Neural progenitor cell (in vitro differentiated cells): ENCODE measurements at regions not wholly inside any gene's neighbourhood (a gene's known extent, or its start where the extent isn't known, plus 50 kb on each side); places are given as distances from the start of the nearest gene placed in this dataset.

Experiments
- DNase-seq: peaks from one replicate; pipeline ENCODE4 v3.0.0-alpha.2; 2016; ENCODE audit warnings: low spot score
- H2AFZ ChIP-seq: fragments of 200-600 bp; sonication (generic); replicated peaks from 2 replicates; pipeline ENCODE4 v1.6.1; 2016; ENCODE audit warnings: antibody characterized with exemption
- H3F3A ChIP-seq: fragments of 200-600 bp; sonication (generic); 2 replicates; pipeline ENCODE4 v1.6.1; 2016; ENCODE audit warnings: antibody characterized with exemption, low read depth
- H3K27ac ChIP-seq: fragments of 200-600 bp; sonication (generic); 2 replicates; pipeline ENCODE4 v1.5.1; 2016; ENCODE audit warnings: mild to moderate bottlenecking
- H3K27me3 ChIP-seq: fragments of 200-600 bp; sonication (generic); 2 replicates; pipeline ENCODE4 v1.6.1; 2016; ENCODE audit warnings: mild to moderate bottlenecking, moderate library complexity
- H3K36me3 ChIP-seq: fragments of 200-600 bp; sonication (generic); 2 replicates; pipeline ENCODE4 v1.5.1; 2016
- H3K4me1 ChIP-seq: fragments of 200-600 bp; sonication (generic); 2 replicates; pipeline ENCODE4 v1.6.1; 2016; ENCODE audit warnings: mixed run types
- H3K4me2 ChIP-seq: fragments of 200-600 bp; sonication (generic); 2 replicates; pipeline ENCODE4 v1.6.1; 2016
- H3K4me3 ChIP-seq: fragments of 200-600 bp; sonication (generic); 2 replicates; pipeline ENCODE4 v1.5.1; 2016
- H3K79me2 ChIP-seq: fragments of 200-600 bp; sonication (generic); 2 replicates; pipeline ENCODE4 v1.6.1; 2016; ENCODE audit warnings: low read depth
- H3K9ac ChIP-seq: fragments of 200-600 bp; sonication (generic); 2 replicates; pipeline ENCODE4 v1.6.1; 2016
- H3K9me3 ChIP-seq: fragments of 200-600 bp; sonication (generic); 2 replicates; pipeline ENCODE4 v1.5.1; 2016; ENCODE audit warnings: low read depth
- H4K20me1 ChIP-seq: fragments of 200-600 bp; sonication (generic); 2 replicates; pipeline ENCODE4 v1.6.1; 2016; ENCODE audit warnings: low read depth
- H3K27ac Mint-ChIP-seq: 3 replicates; pipeline ENCODE4 v1.8.0; 2021; ENCODE audit warnings: mixed read lengths
- H3K27me3 Mint-ChIP-seq: 2 replicates; pipeline ENCODE4 v1.8.0; 2022; ENCODE audit warnings: low read depth, mild to moderate bottlenecking, inconsistent platforms, moderate library complexity, mixed read lengths; ENCODE audit not compliant: insufficient read depth
- H3K36me3 Mint-ChIP-seq: 3 replicates; pipeline ENCODE4 v1.8.0; 2021; ENCODE audit warnings: mixed read lengths
- H3K4me1 Mint-ChIP-seq: 3 replicates; pipeline ENCODE4 v1.8.0; 2021; ENCODE audit warnings: mixed read lengths
- H3K4me3 Mint-ChIP-seq: 3 replicates; pipeline ENCODE4 v1.8.0; 2021; ENCODE audit warnings: mild to moderate bottlenecking, moderate library complexity, mixed read lengths
- H3K9me3 Mint-ChIP-seq: 3 replicates; pipeline ENCODE4 v1.8.0; 2020; ENCODE audit warnings: mixed read lengths
- CTCF ChIP-seq: fragments of 200-600 bp; sonication (generic); IDR thresholded peaks from 2 replicates; pipeline ENCODE4 v1.5.1; 2017; ENCODE audit warnings: antibody characterized with exemption, mild to moderate bottlenecking
- EZH2 ChIP-seq: fragments of 200-600 bp; sonication (generic); IDR thresholded peaks from 2 replicates; pipeline ENCODE4 v1.6.1; 2017; ENCODE audit warnings: antibody characterized with exemption, mild to moderate bottlenecking, moderate library complexity
- EZH2phosphoT487 ChIP-seq: fragments of 200-600 bp; sonication (generic); IDR thresholded peaks from 2 replicates; pipeline ENCODE4 v1.6.1; 2017; ENCODE audit warnings: antibody characterized with exemption

GRCh38 chr5:120270498-120270897, 193.6 kb upstream of the PRR16 start:
- H3F3A ChIP-seq: no peaks in the 10 kb centered on the region
- Mint-ChIP-seq H3K36me3 (no peaks in the 10 kb centered on the region), H3K27me3 (no peaks in the 10 kb centered on the region), H3K4me1 (no peaks in the 10 kb centered on the region), H3K27ac (no peak overlapping the region), H3K9me3 (peaks cover 3% of the 10 kb centered on the region), H3K4me3 (no peak overlapping the region)
- no peak overlapping the region for H3K9ac ChIP-seq
- no peaks in the 10 kb centered on the region for H3K4me1 ChIP-seq
- H3K9me3 ChIP-seq: no peaks in the 10 kb centered on the region
- no peak for DNase-seq
- no peak overlapping the region for H3K4me3 ChIP-seq
- no peaks in the 10 kb centered on the region for H3K36me3 ChIP-seq
- H4K20me1 ChIP-seq: no peaks in the 10 kb centered on the region
- TF ChIP-seq EZH2phosphoT487 (no peak), CTCF (no peak), EZH2 (no peak)
- no peaks in the 10 kb centered on the region for H3K27me3 ChIP-seq
- no peak overlapping the region for H3K4me2 ChIP-seq
- H2AFZ ChIP-seq: no peak overlapping the region
- H3K27ac ChIP-seq: no peak overlapping the region
- H3K79me2 ChIP-seq: no peaks in the 10 kb centered on the region

- no peak overlapping the region for H3K27ac ChIP-seq
- H3K4me3 ChIP-seq: no peak overlapping the region
- no peaks in the 10 kb centered on the region for H3K27me3 ChIP-seq
- no peak overlapping the region for H3K27ac Mint-ChIP-seq
- no peaks in the 10 kb centered on the region for H3K9me3 ChIP-seq
- H3K4me3 Mint-ChIP-seq: no peak overlapping the region
- H3K36me3 Mint-ChIP-seq: no peaks in the 10 kb centered on the region
- TF ChIP-seq EZH2: no peak
- TF ChIP-seq CTCF: no peak
- TF ChIP-seq EZH2phosphoT487: no peak
- DNase-seq: no peak
- H3K4me2 ChIP-seq: no peak overlapping the region
- H3K9me3 Mint-ChIP-seq: no peaks in the 10 kb centered on the region
- H3K4me1 ChIP-seq: no peaks in the 10 kb centered on the region
- H3K36me3 ChIP-seq: no peaks in the 10 kb centered on the region
- no peaks in the 10 kb centered on the region for H3K27me3 Mint-ChIP-seq
- no peaks in the 10 kb centered on the region for H3K4me1 Mint-ChIP-seq
- H4K20me1 ChIP-seq: no peaks in the 10 kb centered on the region
- H3K79me2 ChIP-seq: no peaks in the 10 kb centered on the region
- H3K9ac ChIP-seq: no peak overlapping the region
- H3F3A ChIP-seq: no peaks in the 10 kb centered on the region
- H2AFZ ChIP-seq: no peak overlapping the region
Observed at GRCh38 chr5:120293796-120294195, 170.3 kb upstream of the PRR16 start.

- H3K9ac ChIP-seq: no peak overlapping the region
- no peak overlapping the region for H3K4me3 Mint-ChIP-seq
- H3K36me3 Mint-ChIP-seq: no peaks in the 10 kb centered on the region
- no peaks in the 10 kb centered on the region for H3K4me1 ChIP-seq
- no peaks in the 10 kb centered on the region for H4K20me1 ChIP-seq
- no peaks in the 10 kb centered on the region for H3K79me2 ChIP-seq
- no peak overlapping the region for H3K4me3 ChIP-seq
- DNase-seq: no peak
- no peaks in the 10 kb centered on the region for H3K27me3 ChIP-seq
- no peaks in the 10 kb centered on the region for H3K9me3 ChIP-seq
- no peak for TF ChIP-seq EZH2
- no peak for TF ChIP-seq CTCF
- TF ChIP-seq EZH2phosphoT487: no peak
- H3F3A ChIP-seq: no peaks in the 10 kb centered on the region
- H3K9me3 Mint-ChIP-seq: no peaks in the 10 kb centered on the region
- H3K4me2 ChIP-seq: no peak overlapping the region
- no peak overlapping the region for H3K27ac Mint-ChIP-seq
- no peaks in the 10 kb centered on the region for H3K36me3 ChIP-seq
- H3K27ac ChIP-seq: no peak overlapping the region
- H3K27me3 Mint-ChIP-seq: no peaks in the 10 kb centered on the region
- no peak overlapping the region for H2AFZ ChIP-seq
- no peaks in the 10 kb centered on the region for H3K4me1 Mint-ChIP-seq
Observed at GRCh38 chr5:120297616-120298015, 166.5 kb upstream of the PRR16 start.

GRCh38 chr5:120298981-120299380, 165.1 kb upstream of the PRR16 start:
- Mint-ChIP-seq H3K36me3 (no peaks in the 10 kb centered on the region), H3K27me3 (no peaks in the 10 kb centered on the region), H3K9me3 (no peaks in the 10 kb centered on the region), H3K4me1 (no peaks in the 10 kb centered on the region), H3K4me3 (no peak overlapping the region), H3K27ac (no peak overlapping the region)
- no peaks in the 10 kb centered on the region for H3K27me3 ChIP-seq
- H3K4me3 ChIP-seq: no peak overlapping the region
- H2AFZ ChIP-seq: no peak overlapping the region
- H3K9ac ChIP-seq: no peak overlapping the region
- no peaks in the 10 kb centered on the region for H3K79me2 ChIP-seq
- H3K4me1 ChIP-seq: no peaks in the 10 kb centered on the region
- H3K27ac ChIP-seq: no peak overlapping the region
- no peaks in the 10 kb centered on the region for H4K20me1 ChIP-seq
- no peak for DNase-seq
- TF ChIP-seq EZH2phosphoT487: no peak
- no peak for TF ChIP-seq EZH2
- no peak for TF ChIP-seq CTCF
- H3F3A ChIP-seq: no peaks in the 10 kb centered on the region
- H3K36me3 ChIP-seq: no peaks in the 10 kb centered on the region
- H3K4me2 ChIP-seq: no peak overlapping the region
- H3K9me3 ChIP-seq: no peaks in the 10 kb centered on the region
